Erythroblast (primary cell): ENCODE measurements at regions not wholly inside any gene's neighbourhood (a gene's known extent, or its start where the extent isn't known, plus 50 kb on each side); places are given as distances from the start of the nearest gene placed in this dataset.

Experiments used
- GATA1 ChIP-seq: IDR thresholded peaks from 2 replicates; pipeline ENCODE4 v1.6.1; 2011; ENCODE audit warnings: low read depth, mild to moderate bottlenecking, control low read depth, low read length, moderate library complexity
- POLR2A ChIP-seq: IDR thresholded peaks from 2 replicates; pipeline ENCODE4 v1.6.1; 2011; ENCODE audit warnings: mild to moderate bottlenecking, low read length

DNA sequence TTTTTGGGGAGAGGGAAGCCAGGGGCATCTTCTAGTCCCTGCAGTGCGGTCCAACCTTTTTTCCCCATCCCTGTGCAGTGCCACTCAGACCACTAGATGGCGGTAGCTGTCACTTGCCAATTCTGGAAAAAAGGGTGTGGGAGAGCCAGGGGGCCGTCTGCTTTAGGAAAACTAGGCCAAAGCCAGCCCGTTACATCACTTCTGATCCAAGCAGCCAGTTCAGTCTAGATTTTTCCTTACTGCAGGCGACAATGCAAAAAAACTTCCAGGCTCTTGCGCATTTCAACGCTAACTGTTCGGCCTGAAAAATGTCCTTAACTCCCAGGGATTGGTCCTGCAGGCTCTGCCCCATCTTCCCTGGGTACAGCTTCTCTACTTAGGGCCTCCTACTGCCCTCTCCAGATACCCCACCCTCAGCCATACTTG, 69.2 kb upstream of the CES5A start:
- TF ChIP-seq POLR2A (no peak), GATA1 (no peak)
